ENCODE measurements at regions not wholly inside any gene's neighbourhood (a gene's known extent, or its start where the extent isn't known, plus 50 kb on each side); places are given as distances from the start of the nearest gene placed in this dataset.
"Not testable (repeated sequence)": the region's sequence is repeated elsewhere in the genome, so short reads cannot be mapped to it uniquely, and the experiment has no call there.

DNA sequence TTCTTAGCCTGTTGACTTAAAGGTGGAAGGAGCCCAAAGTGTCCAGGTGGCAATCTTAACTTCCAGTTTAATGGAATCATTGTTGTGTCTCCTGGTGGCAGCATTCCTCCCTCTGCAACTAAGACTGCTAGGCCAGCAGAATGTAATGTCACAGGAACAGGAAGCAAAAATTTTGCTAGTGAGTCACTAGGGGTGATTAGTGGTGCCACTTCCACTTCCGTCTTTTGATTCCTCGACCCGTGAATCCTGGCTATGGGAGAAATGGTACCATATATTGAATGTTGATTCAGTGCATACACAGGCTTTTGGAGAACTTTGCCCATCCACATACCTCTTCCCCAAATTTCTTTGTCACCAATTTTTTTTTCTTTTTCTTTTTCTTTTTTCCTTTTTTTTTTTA lies 661.4 kb downstream of the TAF11L14 start:
- H3K9ac ChIP-seq (ENCODE audit: low read length); H3K4me1 ChIP-seq (ENCODE audit: control insufficient read depth, insufficient read depth, low read length); H3K9me3 ChIP-seq (ENCODE audit: control insufficient read depth, low read length); H3K27me3 ChIP-seq (ENCODE audit: control insufficient read depth, insufficient read depth, low read length); H3K36me3 ChIP-seq (ENCODE audit: control insufficient read depth, insufficient read depth, low read length); H3K4me3 ChIP-seq (ENCODE audit: low read length): not testable (repeated sequence)

DNA sequence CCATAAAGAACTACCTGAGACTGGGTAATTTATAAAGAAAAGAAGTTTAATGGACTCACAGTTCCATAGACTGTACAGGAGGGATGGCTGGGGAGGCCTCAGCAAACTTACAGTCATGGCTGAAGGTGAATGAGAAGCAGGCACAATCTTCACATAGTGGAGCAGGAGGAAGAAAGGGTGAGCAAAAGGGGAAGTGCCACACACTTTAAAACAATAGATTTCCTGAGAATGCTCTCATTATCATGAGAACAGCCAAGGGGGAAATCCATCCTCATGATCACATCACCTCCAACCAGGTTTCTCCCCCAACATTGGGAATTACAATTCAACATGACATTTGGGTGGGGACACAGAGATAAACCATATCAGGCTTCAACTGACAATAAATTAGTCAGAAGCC lies 664.9 kb downstream of the TAF11L14 start:
- no peaks in the 10 kb centered on the region for H3K36me3 ChIP-seq (ENCODE audit: control insufficient read depth, insufficient read depth, low read length)
- H3K4me1 ChIP-seq (ENCODE audit: control insufficient read depth, insufficient read depth, low read length) = no peaks in the 10 kb centered on the region
- H3K9me3 ChIP-seq (ENCODE audit: control insufficient read depth, low read length) = no peaks in the 10 kb centered on the region
- H3K27me3 ChIP-seq (ENCODE audit: control insufficient read depth, insufficient read depth, low read length) = no peaks in the 10 kb centered on the region
- no peak overlapping the region for H3K9ac ChIP-seq (ENCODE audit: low read length)
- H3K4me3 ChIP-seq (ENCODE audit: low read length) = no peak overlapping the region

DNA sequence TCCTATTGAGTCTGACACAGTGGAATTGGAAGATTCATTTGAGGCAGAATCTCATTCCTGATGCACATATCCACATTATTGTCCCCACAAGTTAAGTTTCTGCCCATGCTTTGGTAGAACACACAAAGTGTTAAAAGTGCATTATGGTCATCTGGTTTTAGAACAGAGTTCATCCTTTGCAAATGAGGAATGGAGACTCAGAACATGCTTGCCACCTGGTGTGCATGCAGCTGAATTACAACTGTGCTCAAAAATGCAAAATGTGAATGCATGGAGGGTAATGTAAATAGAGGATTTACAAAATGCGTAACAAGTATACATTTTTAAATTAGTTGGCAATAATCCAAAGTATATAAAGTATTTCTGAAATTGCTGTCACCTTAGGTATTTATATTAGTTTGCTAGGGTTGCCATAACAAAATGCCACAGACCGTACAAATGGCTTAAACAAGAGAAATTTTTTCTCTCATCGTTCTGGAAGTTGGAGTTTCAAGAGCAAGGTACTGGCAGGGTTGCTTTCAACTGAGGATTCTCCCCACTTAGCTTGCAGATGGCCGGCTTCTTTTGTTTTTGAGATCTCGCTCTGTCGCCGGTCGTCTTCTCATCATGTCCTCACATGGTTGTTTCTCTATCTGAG lies 671.1 kb downstream of the TAF11L14 start:
- H3K27me3 ChIP-seq (ENCODE audit: control insufficient read depth, insufficient read depth, low read length) = no peaks in the 10 kb centered on the region
- no peaks in the 10 kb centered on the region for H3K4me1 ChIP-seq (ENCODE audit: control insufficient read depth, insufficient read depth, low read length)
- no peak overlapping the region for H3K4me3 ChIP-seq (ENCODE audit: low read length)
- no peaks in the 10 kb centered on the region for H3K36me3 ChIP-seq (ENCODE audit: control insufficient read depth, insufficient read depth, low read length)
- H3K9me3 ChIP-seq (ENCODE audit: control insufficient read depth, low read length) = no peaks in the 10 kb centered on the region
- no peak overlapping the region for H3K9ac ChIP-seq (ENCODE audit: low read length)

DNA sequence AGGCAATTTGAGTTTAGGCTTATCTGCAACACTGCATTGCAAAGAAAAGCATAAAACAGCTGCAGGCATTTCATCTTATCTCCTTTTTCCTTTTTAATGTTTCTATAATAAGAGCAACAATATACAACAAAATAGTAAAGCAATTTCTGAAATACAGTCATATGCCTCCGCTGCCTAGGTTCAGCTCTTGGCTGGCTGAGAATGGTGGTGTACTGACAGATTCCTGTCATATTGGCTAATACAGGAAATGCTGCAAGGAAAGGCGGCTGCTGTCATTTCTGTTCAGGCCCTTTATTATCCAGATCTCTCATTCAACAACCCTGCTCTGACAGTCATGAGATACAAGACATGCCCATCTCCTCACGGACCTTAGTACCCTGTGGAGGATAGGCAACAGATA lies 677.0 kb downstream of the TAF11L14 start:
- Histone ChIP-seq H3K4me3 (ENCODE audit: low read length) (no peak overlapping the region), H3K27me3 (ENCODE audit: control insufficient read depth, insufficient read depth, low read length) (no peaks in the 10 kb centered on the region), H3K4me1 (ENCODE audit: control insufficient read depth, insufficient read depth, low read length) (no peaks in the 10 kb centered on the region), H3K9ac (ENCODE audit: low read length) (no peak overlapping the region), H3K9me3 (ENCODE audit: control insufficient read depth, low read length) (no peaks in the 10 kb centered on the region), H3K36me3 (ENCODE audit: control insufficient read depth, insufficient read depth, low read length) (no peaks in the 10 kb centered on the region)

DNA sequence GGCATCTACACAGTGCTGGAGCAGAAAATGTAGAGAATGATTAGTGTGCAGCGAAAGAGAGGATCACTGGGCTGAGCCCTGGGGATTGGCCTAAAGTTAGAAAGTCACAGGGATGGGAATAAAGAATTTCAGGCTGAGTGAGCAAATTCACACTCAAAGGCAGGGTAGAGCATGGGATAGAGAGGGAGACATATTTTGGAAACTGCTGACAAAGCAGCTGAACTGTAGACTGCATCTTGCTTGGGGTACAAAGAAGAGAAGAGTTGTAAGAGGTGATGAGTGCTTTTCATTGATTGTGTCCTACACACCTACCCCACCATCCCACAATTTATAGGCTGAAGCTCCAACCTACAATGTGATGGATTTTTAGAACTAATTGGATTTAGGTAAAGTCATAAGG lies 677.8 kb downstream of the TAF11L14 start:
- H3K27me3 ChIP-seq (ENCODE audit: control insufficient read depth, insufficient read depth, low read length) = no peaks in the 10 kb centered on the region
- no peaks in the 10 kb centered on the region for H3K4me1 ChIP-seq (ENCODE audit: control insufficient read depth, insufficient read depth, low read length)
- no peaks in the 10 kb centered on the region for H3K9me3 ChIP-seq (ENCODE audit: control insufficient read depth, low read length)
- H3K9ac ChIP-seq (ENCODE audit: low read length) = no peak overlapping the region
- H3K4me3 ChIP-seq (ENCODE audit: low read length) = no peak overlapping the region
- H3K36me3 ChIP-seq (ENCODE audit: control insufficient read depth, insufficient read depth, low read length) = no peaks in the 10 kb centered on the region

DNA sequence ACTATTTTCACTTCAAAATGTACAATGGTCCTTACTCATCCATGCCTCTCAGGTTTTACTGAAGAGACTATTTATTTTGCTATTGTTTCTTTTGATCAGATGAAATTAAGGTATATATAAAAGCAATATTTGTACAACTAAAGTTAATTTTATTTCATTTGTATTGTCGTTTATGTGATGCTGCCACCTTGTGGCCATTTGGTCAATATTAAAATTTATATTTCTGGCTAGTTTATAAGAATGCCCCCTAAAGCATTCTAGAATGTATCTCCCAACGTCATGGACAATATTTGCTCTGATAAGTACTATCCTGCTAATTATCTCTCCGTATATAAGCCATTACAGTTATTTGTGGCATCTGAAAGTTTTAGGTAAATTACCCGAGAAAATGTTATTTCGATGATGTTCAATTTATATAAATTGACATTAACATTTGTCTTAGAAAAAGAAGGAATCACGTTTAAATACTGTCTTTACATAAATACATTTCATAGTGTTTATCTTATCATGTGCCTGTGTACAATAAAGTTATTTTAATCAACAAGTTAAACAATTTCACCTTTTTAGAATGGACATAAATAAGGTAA lies 680.0 kb downstream of the TAF11L14 start:
- H3K9ac ChIP-seq (ENCODE audit: low read length) = no peak overlapping the region
- H3K36me3 ChIP-seq (ENCODE audit: control insufficient read depth, insufficient read depth, low read length) = no peaks in the 10 kb centered on the region
- no peaks in the 10 kb centered on the region for H3K27me3 ChIP-seq (ENCODE audit: control insufficient read depth, insufficient read depth, low read length)
- H3K9me3 ChIP-seq (ENCODE audit: control insufficient read depth, low read length) = no peaks in the 10 kb centered on the region
- H3K4me3 ChIP-seq (ENCODE audit: low read length) = no peak overlapping the region
- H3K4me1 ChIP-seq (ENCODE audit: control insufficient read depth, insufficient read depth, low read length) = no peaks in the 10 kb centered on the region

DNA sequence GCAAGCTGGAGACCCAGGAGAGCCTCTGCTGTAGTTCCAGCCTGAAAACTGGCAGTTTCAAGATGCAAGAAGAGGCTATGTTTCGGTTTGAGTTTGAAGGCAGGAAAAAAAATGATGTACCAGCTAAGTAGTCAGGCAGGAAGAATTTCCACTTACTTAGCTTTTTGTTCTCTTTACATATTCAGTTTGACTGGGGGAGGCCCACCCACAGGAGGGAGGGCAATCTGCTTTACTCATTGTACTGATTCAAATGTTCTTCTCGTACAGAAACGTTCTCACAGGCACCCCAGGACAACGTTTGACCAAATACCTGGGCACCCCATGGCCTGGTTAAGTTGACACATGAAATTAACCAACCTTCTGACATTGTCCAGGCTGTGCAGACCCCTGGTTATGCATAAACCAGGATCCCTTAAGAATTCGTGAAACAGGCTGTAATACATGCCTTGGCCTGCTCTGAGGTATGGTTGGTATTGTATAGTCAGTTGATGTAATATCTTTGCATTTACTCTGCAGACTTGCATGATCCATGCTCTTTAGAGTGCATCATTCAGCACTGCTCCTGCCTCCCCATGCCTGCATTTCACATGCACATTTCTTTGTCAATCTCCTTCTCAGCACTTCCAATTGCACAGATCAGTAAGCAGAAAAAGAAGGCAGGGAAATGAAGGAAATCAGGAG lies 687.1 kb downstream of the TAF11L14 start:
- no peaks in the 10 kb centered on the region for H3K36me3 ChIP-seq (ENCODE audit: control insufficient read depth, insufficient read depth, low read length)
- H3K27me3 ChIP-seq (ENCODE audit: control insufficient read depth, insufficient read depth, low read length) = no peaks in the 10 kb centered on the region
- H3K9me3 ChIP-seq (ENCODE audit: control insufficient read depth, low read length) = no peaks in the 10 kb centered on the region
- no peaks in the 10 kb centered on the region for H3K4me1 ChIP-seq (ENCODE audit: control insufficient read depth, insufficient read depth, low read length)
- no peak overlapping the region for H3K4me3 ChIP-seq (ENCODE audit: low read length)
- H3K9ac ChIP-seq (ENCODE audit: low read length) = no peak overlapping the region

DNA sequence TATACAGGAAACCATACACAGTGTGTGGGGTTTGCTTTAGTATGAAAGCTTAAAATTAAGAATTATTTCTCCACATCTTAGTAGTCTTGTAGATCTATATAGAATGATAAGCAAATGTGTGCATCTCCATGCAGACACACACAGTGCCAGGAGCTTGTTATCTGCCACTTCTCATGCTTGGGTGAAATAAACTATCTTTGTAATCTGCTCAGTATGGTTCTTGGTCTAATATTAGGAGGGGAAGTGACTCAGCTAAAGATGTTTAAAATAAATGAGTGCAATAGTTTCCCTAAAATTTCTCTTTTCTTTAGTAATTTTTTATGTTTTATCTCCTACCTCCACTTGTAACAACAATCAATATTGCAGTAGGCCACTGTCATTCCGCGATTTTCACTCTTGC lies 689.6 kb downstream of the TAF11L14 start:
- Histone ChIP-seq H3K27me3 (ENCODE audit: control insufficient read depth, insufficient read depth, low read length) (no peaks in the 10 kb centered on the region), H3K4me1 (ENCODE audit: control insufficient read depth, insufficient read depth, low read length) (no peaks in the 10 kb centered on the region), H3K36me3 (ENCODE audit: control insufficient read depth, insufficient read depth, low read length) (no peaks in the 10 kb centered on the region), H3K4me3 (ENCODE audit: low read length) (no peak overlapping the region), H3K9me3 (ENCODE audit: control insufficient read depth, low read length) (no peaks in the 10 kb centered on the region), H3K9ac (ENCODE audit: low read length) (no peak overlapping the region)

DNA sequence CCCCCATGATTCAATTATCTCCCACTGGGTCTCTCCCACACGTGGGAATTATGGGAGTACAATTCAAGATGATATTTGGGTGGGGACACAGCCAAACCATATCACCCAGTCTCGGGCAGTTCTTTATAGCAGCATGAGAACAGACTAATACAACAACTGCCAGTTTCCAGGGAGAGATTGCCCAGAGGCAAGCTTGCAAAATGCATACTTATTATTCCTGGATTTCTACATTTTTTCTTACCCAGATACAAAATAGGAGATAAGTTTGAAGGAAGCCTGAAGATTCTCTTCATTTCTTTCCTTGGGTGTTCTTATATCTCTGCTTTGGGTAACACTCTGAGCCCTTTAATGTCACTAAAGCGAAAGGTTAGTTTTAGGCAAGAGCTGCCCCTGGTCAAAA lies 691.2 kb downstream of the TAF11L14 start:
- no peak overlapping the region for H3K4me3 ChIP-seq (ENCODE audit: low read length)
- no peaks in the 10 kb centered on the region for H3K9me3 ChIP-seq (ENCODE audit: control insufficient read depth, low read length)
- no peaks in the 10 kb centered on the region for H3K4me1 ChIP-seq (ENCODE audit: control insufficient read depth, insufficient read depth, low read length)
- no peaks in the 10 kb centered on the region for H3K36me3 ChIP-seq (ENCODE audit: control insufficient read depth, insufficient read depth, low read length)
- no peak overlapping the region for H3K9ac ChIP-seq (ENCODE audit: low read length)
- no peaks in the 10 kb centered on the region for H3K27me3 ChIP-seq (ENCODE audit: control insufficient read depth, insufficient read depth, low read length)

DNA sequence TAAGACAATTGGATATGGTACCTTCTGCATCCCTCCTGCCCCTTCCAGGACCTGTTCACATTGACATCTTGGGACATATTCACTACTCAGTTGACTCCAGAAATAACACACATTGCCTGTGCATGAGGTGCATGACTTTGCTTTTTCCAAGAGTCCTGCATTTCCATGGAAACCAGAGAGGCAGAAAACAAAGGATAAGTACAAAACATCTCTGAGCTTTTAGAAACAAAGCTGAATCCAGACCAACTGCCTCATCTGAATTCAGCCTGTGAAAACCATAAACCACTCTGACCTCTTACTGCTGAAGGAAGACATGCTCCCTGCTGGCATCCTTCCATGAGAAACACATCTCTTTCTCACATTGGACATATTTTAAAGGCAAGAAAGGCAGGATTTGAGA lies 695.1 kb downstream of the TAF11L14 start:
- Histone ChIP-seq H3K36me3 (ENCODE audit: control insufficient read depth, insufficient read depth, low read length) (no peaks in the 10 kb centered on the region), H3K27me3 (ENCODE audit: control insufficient read depth, insufficient read depth, low read length) (no peaks in the 10 kb centered on the region), H3K9me3 (ENCODE audit: control insufficient read depth, low read length) (no peaks in the 10 kb centered on the region), H3K9ac (ENCODE audit: low read length) (no peak overlapping the region), H3K4me3 (ENCODE audit: low read length) (no peak overlapping the region), H3K4me1 (ENCODE audit: control insufficient read depth, insufficient read depth, low read length) (no peaks in the 10 kb centered on the region)

DNA sequence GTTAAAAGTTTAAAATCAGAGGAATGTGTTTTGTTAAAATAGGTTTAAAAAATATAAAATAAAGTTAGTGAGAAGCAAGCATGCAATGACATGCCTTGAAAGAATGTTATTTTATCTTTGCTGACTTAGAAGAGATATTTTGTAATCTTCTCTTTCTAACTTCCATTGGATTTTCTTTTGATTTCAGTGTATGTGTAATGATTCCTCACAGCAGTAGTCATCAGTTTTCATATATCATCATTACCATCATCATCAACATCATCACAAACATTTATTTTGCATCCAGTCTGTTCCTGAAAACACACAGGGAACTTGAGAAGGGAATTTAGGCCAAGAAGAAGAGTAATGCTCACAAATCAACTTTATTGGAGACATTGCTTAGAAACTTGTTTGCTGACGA lies 699.6 kb downstream of the TAF11L14 start:
- H3K9me3 ChIP-seq (ENCODE audit: control insufficient read depth, low read length) = no peaks in the 10 kb centered on the region
- no peaks in the 10 kb centered on the region for H3K4me1 ChIP-seq (ENCODE audit: control insufficient read depth, insufficient read depth, low read length)
- H3K27me3 ChIP-seq (ENCODE audit: control insufficient read depth, insufficient read depth, low read length) = no peaks in the 10 kb centered on the region
- H3K36me3 ChIP-seq (ENCODE audit: control insufficient read depth, insufficient read depth, low read length) = no peaks in the 10 kb centered on the region
- H3K9ac ChIP-seq (ENCODE audit: low read length) = no peak overlapping the region
- H3K4me3 ChIP-seq (ENCODE audit: low read length) = no peak overlapping the region

DNA sequence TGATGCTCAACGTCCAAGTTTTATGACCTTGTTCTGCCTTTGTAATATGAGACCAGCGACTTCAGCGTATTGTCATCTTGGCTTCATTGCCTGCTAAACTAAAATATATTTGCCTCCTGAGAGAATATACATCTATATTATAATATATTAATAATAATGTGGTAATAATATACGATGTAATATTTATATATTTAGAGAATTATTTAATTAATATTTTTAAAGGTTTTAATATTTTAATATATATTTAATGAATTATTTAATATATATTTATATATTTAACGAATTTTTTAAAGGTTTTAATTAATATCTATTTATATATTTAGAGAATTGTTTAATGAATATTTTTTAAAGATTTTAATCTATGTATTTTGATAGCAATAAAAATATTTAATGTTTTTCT lies 700.7 kb downstream of the TAF11L14 start:
- Histone ChIP-seq H3K27me3 (ENCODE audit: control insufficient read depth, insufficient read depth, low read length) (no peaks in the 10 kb centered on the region), H3K4me1 (ENCODE audit: control insufficient read depth, insufficient read depth, low read length) (no peaks in the 10 kb centered on the region)

More for the DNA sequence above, 700.7 kb downstream of the TAF11L14 start:
- H3K9ac ChIP-seq (ENCODE audit: low read length) = no peak overlapping the region
- H3K36me3 ChIP-seq (ENCODE audit: control insufficient read depth, insufficient read depth, low read length) = no peaks in the 10 kb centered on the region
- H3K9me3 ChIP-seq (ENCODE audit: control insufficient read depth, low read length) = no peaks in the 10 kb centered on the region
- H3K4me3 ChIP-seq (ENCODE audit: low read length) = no peak overlapping the region

All from mucosa of stomach (tissue), 1 donor.